BJ (cell line): ENCODE measurements at regions not wholly inside any gene's neighbourhood (a gene's known extent, or its start where the extent isn't known, plus 50 kb on each side); places are given as distances from the start of the nearest gene placed in this dataset.
A peak's percentile ranks its signal among the peaks of the same experiment; 100 is the strongest.

ENCODE experiments used
- CTCF ChIA-PET: fragments of 350-600 bp; formaldehyde crosslinking; extraction: SDS; loops from one replicate; lab custom pipeline; 2021; ENCODE audit warnings: antibody characterized with exemption, inconsistent platforms; lab: Yijun Ruan, JAX
- POLR2A ChIA-PET: fragments of 300-600 bp; sonication (Branson Sonifier 250); formaldehyde crosslinking; extraction: SDS; loops from one replicate; lab custom pipeline; 2021; ENCODE audit warnings: antibody characterized with exemption; lab: Charles Lee
- DNase-seq: peaks from one replicate; pipeline ENCODE4 v3.0.0-alpha.2; 2011; ENCODE audit warnings: low read depth
- H3K27me3 ChIP-seq: 2 replicates; pipeline ENCODE4 v1.6.0; 2011; ENCODE audit warnings: low read length; ENCODE audit not compliant: control insufficient read depth, insufficient read depth
- H3K36me3 ChIP-seq: 2 replicates; pipeline ENCODE4 v1.5.1; 2011; ENCODE audit warnings: low read length; ENCODE audit not compliant: control insufficient read depth, insufficient read depth
- H3K4me3 ChIP-seq: 2 replicates; pipeline ENCODE4 v1.5.1; 2011; ENCODE audit warnings: low read depth, mild to moderate bottlenecking, control low read depth, low read length
- TF ChIP-seq, protein P1 (sequence below): IDR thresholded peaks from 2 replicates; pipeline ENCODE4 v1.5.1; 2011; ENCODE audit warnings: low read depth, mild to moderate bottlenecking, control low read depth, inconsistent platforms, low read length, moderate library complexity; ENCODE audit not compliant: insufficient read depth

DNA sequence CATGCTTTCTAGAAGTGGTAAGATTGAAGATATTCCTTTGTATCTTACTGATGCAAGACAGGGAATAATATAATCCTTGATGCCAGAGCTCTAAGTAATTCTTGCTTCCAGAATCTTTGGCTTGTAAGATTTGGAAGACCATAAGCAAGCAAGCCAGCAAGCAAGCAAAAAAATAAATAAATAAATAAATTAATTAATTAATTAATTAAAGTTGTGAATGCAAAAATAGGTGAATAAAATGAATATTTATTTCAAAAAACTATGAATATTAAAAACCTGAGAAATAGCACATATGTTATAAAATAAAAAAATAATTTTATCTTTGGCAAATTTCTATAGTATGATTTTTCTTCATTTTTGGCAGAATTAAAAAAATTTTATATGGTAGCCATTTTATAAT lies 750.2 kb upstream of the ARRDC4 start:
- Histone ChIP-seq H3K4me3 (no peak overlapping the region), H3K27me3 (no peaks in the 10 kb centered on the region), H3K36me3 (no peaks in the 10 kb centered on the region)
- POLR2A ChIA-PET = no interaction called here
- no peak for DNase-seq
- TF ChIP-seq, protein P1, sequence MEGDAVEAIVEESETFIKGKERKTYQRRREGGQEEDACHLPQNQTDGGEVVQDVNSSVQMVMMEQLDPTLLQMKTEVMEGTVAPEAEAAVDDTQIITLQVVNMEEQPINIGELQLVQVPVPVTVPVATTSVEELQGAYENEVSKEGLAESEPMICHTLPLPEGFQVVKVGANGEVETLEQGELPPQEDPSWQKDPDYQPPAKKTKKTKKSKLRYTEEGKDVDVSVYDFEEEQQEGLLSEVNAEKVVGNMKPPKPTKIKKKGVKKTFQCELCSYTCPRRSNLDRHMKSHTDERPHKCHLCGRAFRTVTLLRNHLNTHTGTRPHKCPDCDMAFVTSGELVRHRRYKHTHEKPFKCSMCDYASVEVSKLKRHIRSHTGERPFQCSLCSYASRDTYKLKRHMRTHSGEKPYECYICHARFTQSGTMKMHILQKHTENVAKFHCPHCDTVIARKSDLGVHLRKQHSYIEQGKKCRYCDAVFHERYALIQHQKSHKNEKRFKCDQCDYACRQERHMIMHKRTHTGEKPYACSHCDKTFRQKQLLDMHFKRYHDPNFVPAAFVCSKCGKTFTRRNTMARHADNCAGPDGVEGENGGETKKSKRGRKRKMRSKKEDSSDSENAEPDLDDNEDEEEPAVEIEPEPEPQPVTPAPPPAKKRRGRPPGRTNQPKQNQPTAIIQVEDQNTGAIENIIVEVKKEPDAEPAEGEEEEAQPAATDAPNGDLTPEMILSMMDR = no peak
- CTCF ChIA-PET = no interaction called here

- H3K4me3 ChIP-seq = no peak overlapping the region
Observed at GRCh38 chr15:97215629-97216028, 744.9 kb upstream of the ARRDC4 start.

GRCh38 chr15:97224191-97224641 lies 736.3 kb upstream of the ARRDC4 start:
- TF ChIP-seq, protein P1 = no peak
- H3K27me3 ChIP-seq = no peaks in the 10 kb centered on the region
- ChIA-PET POLR2A (no interaction called here), CTCF (no interaction called here)
- no peak overlapping the region for H3K4me3 ChIP-seq
- DNase-seq = no peak
- H3K36me3 ChIP-seq = no peaks in the 10 kb centered on the region

More at GRCh38 chr15:97215629-97216028, 744.9 kb upstream of the ARRDC4 start:
- ChIA-PET CTCF (interaction anchor here (0.6 kb wide), 1 partner anchor 19 kb away, joined by 3 read pairs; no protein-coding TSS in a partner anchor), POLR2A (no interaction called here)
- TF ChIP-seq, protein P1 = no peak
- no peak for DNase-seq
- Histone ChIP-seq H3K27me3 (no peaks in the 10 kb centered on the region), H3K36me3 (no peaks in the 10 kb centered on the region)

- ChIA-PET CTCF (interaction anchor here (0.7 to 4.0 kb wide), 14 partner anchors 8 to 1978 kb away, joined by 3 to 17 read pairs (median 4); no protein-coding TSS in a partner anchor), POLR2A (no interaction called here)
- no peak for DNase-seq
- Histone ChIP-seq H3K27me3 (no peaks in the 10 kb centered on the region), H3K4me3 (no peak overlapping the region), H3K36me3 (no peaks in the 10 kb centered on the region)
- TF ChIP-seq, protein P1 = peak; percentile 87
Observed at GRCh38 chr15:97234851-97235610, 725.5 kb upstream of the ARRDC4 start.

GRCh38 chr15:97235611-97235985 lies 724.9 kb upstream of the ARRDC4 start:
- CTCF ChIA-PET = interaction anchor here (1.5 to 4.0 kb wide), 3 partner anchors 9 to 879 kb away, joined by 5 to 17 read pairs (median 6); no protein-coding TSS in a partner anchor
- no peaks in the 10 kb centered on the region for H3K27me3 ChIP-seq
- POLR2A ChIA-PET = no interaction called here
- no peak overlapping the region for H3K4me3 ChIP-seq
- H3K36me3 ChIP-seq = no peaks in the 10 kb centered on the region
- TF ChIP-seq, protein P1 = no peak
- no peak for DNase-seq
